IMR-90 (cell line): ENCODE measurements at regions not wholly inside any gene's neighbourhood (a gene's known extent, or its start where the extent isn't known, plus 50 kb on each side); places are given as distances from the start of the nearest gene placed in this dataset.

Source experiments
- ATAC-seq: fragments of 200-7000 bp; cut with Tn5 transposase; 2 replicates; pipeline ENCODE4 v1.9.1; 2020; ENCODE audit warnings: low read depth, mild to moderate bottlenecking, moderate library complexity
- BruUV-seq: library from RNA; stranded (reverse); fragments of 400-500 nt; replicated peaks from 2 replicates; lab custom pipeline; 2021; lab: Mats Ljungman, UMichigan
- CTCF ChIA-PET: fragments of 300-600 bp; formaldehyde crosslinking; extraction: SDS; loops from one replicate; lab custom pipeline; 2021; ENCODE audit warnings: antibody characterized with exemption; lab: Yijun Ruan, JAX
- POLR2A ChIA-PET: fragments of 300-600 bp; sonication (Branson Sonifier 250); formaldehyde crosslinking; loops from one replicate; lab custom pipeline; 2022; ENCODE audit warnings: antibody characterized with exemption; ENCODE audit not compliant: unreplicated experiment; lab: Charles Lee
- DNase-seq: peaks from one replicate; pipeline ENCODE4 v3.0.0; 2013
- H2AFZ ChIP-seq: replicated peaks from 2 replicates; pipeline ENCODE3; 2013; ENCODE audit warnings: low read length, mild to moderate bottlenecking; ENCODE audit not compliant: poor library complexity
- H2AK5ac ChIP-seq: 2 replicates; pipeline ENCODE4 v1.6.1; 2013; ENCODE audit warnings: low read depth, low read length, inconsistent platforms
- H2AK9ac ChIP-seq: replicated peaks from 2 replicates; pipeline ENCODE3; 2013; ENCODE audit warnings: mild to moderate bottlenecking, low read depth, low read length, moderate library complexity; ENCODE audit not compliant: poor library complexity
- H2BK120ac ChIP-seq: 2 replicates; pipeline ENCODE4 v1.6.1; 2013; ENCODE audit warnings: low read depth, low read length, inconsistent platforms
- H2BK15ac ChIP-seq: 3 replicates; pipeline ENCODE4 v1.6.1; 2013; ENCODE audit warnings: low read depth, low read length, inconsistent platforms
- H2BK20ac ChIP-seq: 2 replicates; pipeline ENCODE4 v1.6.1; 2013; ENCODE audit warnings: low read depth, mild to moderate bottlenecking, inconsistent platforms, low read length, moderate library complexity
- H2BK5ac ChIP-seq: 2 replicates; pipeline ENCODE4 v1.6.1; 2013; ENCODE audit warnings: mild to moderate bottlenecking, low read depth, low read length, inconsistent platforms; ENCODE audit not compliant: poor library complexity, severe bottlenecking
- H3K14ac ChIP-seq: replicated peaks from 2 replicates; pipeline ENCODE4 v1.6.1; 2013; ENCODE audit warnings: low read depth, low read length, inconsistent platforms
- H3K18ac ChIP-seq: 2 replicates; pipeline ENCODE4 v1.6.1; 2013; ENCODE audit warnings: low read depth, low read length, control low read depth
- H3K23ac ChIP-seq: 2 replicates; pipeline ENCODE4 v1.6.1; 2013; ENCODE audit warnings: low read depth, low read length, inconsistent platforms
- H3K27ac ChIP-seq: 2 replicates; pipeline ENCODE4 v1.5.1; 2013; ENCODE audit warnings: mild to moderate bottlenecking, control low read depth, low read length; ENCODE audit not compliant: insufficient read depth
- H3K27me3 ChIP-seq: 2 replicates; pipeline ENCODE4 v1.6.1; 2013; ENCODE audit warnings: low read length; ENCODE audit not compliant: control insufficient read depth, insufficient read depth
- H3K36me3 ChIP-seq: 2 replicates; pipeline ENCODE4 v1.6.1; 2013; ENCODE audit warnings: low read length, mixed read lengths; ENCODE audit not compliant: control insufficient read depth, insufficient read depth
- H3K4ac ChIP-seq: 2 replicates; pipeline ENCODE4 v1.6.1; 2013; ENCODE audit warnings: low read depth, low read length, inconsistent platforms
- H3K4me1 ChIP-seq: 2 replicates; pipeline ENCODE4 v1.6.1; 2013; ENCODE audit warnings: low read length, mixed read lengths; ENCODE audit not compliant: control insufficient read depth, insufficient read depth
- H3K4me2 ChIP-seq: 2 replicates; pipeline ENCODE4 v1.6.1; 2013; ENCODE audit warnings: low read depth, mild to moderate bottlenecking, control low read depth, low read length, moderate library complexity
- H3K4me3 ChIP-seq: 2 replicates; pipeline ENCODE4 v1.5.1; 2013; ENCODE audit warnings: low read depth, mild to moderate bottlenecking, control low read depth, low read length, moderate library complexity; ENCODE audit not compliant: insufficient read depth
- H3K56ac ChIP-seq: 2 replicates; pipeline ENCODE4 v1.6.1; 2013; ENCODE audit warnings: low read length, inconsistent platforms; ENCODE audit not compliant: insufficient read depth; ENCODE audit errors: extremely low read depth
- H3K79me1 ChIP-seq, 2 experiments: 2 replicates each; pipeline ENCODE4 v1.6.1; 2013; ENCODE audit warnings: low read length in 2 of 2, inconsistent platforms in 1 of 2, low read depth in 1 of 2
- H3K9ac ChIP-seq: 2 replicates; pipeline ENCODE4 v1.6.1; 2013; ENCODE audit warnings: low read depth, low read length, control low read depth
- H3K9me1 ChIP-seq: 2 replicates; pipeline ENCODE4 v1.6.1; 2013; ENCODE audit warnings: low read length, inconsistent platforms; ENCODE audit not compliant: insufficient read depth
- H3K9me3 ChIP-seq: 2 replicates; pipeline ENCODE4 v1.6.1; 2013; ENCODE audit warnings: low read length; ENCODE audit not compliant: control insufficient read depth, insufficient read depth
- H4K20me1 ChIP-seq: 2 replicates; pipeline ENCODE4 v1.6.1; 2013; ENCODE audit warnings: low read length, inconsistent platforms; ENCODE audit not compliant: insufficient read depth
- H4K5ac ChIP-seq: 2 replicates; pipeline ENCODE4 v1.6.1; 2013; ENCODE audit warnings: mild to moderate bottlenecking, low read depth, low read length, control low read depth
- H4K8ac ChIP-seq, 2 experiments: 2 replicates each; pipeline ENCODE4 v1.6.1; 2013; ENCODE audit warnings: low read depth in 2 of 2, low read length in 2 of 2, control low read depth in 1 of 2, inconsistent platforms in 1 of 2
- H4K91ac ChIP-seq: 2 replicates; pipeline ENCODE4 v1.6.1; 2013; ENCODE audit warnings: low read depth, low read length, inconsistent platforms; ENCODE audit not compliant: insufficient read depth
- BHLHE40 ChIP-seq: fragments of 150-350 bp; IDR thresholded peaks from 2 replicates; pipeline ENCODE4 v1.6.1; 2016; ENCODE audit warnings: mild to moderate bottlenecking, low read depth, low read length
- CEBPB ChIP-seq: IDR thresholded peaks from 2 replicates; pipeline ENCODE4 v1.6.1; 2012; ENCODE audit warnings: low read depth, low read length, improper control_type of control experiment
- CHD1 ChIP-seq: IDR thresholded peaks from 2 replicates; pipeline ENCODE4 v1.6.1; 2012; ENCODE audit warnings: low read depth, low read length, improper control_type of control experiment
- CTCF ChIP-seq: conservative IDR thresholded peaks from 2 replicates; pipeline ENCODE4 v1.5.1; 2012; ENCODE audit warnings: mild to moderate bottlenecking, low read depth, low read length, improper control_type of control experiment
- ELK1 ChIP-seq: fragments of 150-350 bp; IDR thresholded peaks from 2 replicates; pipeline ENCODE4 v1.6.1; 2016; ENCODE audit warnings: low read depth, mild to moderate bottlenecking, low read length, moderate library complexity, borderline replicate concordance
- FOS ChIP-seq: fragments of 150-350 bp; IDR thresholded peaks from 2 replicates; pipeline ENCODE4 v1.6.1; 2016; ENCODE audit warnings: low read depth, low read length
- MAFK ChIP-seq: IDR thresholded peaks from 2 replicates; pipeline ENCODE4 v1.6.1; 2012; ENCODE audit warnings: low read depth, low read length, improper control_type of control experiment
- MXI1 ChIP-seq: IDR thresholded peaks from 2 replicates; pipeline ENCODE4 v1.6.1; 2012; ENCODE audit warnings: low read depth, mild to moderate bottlenecking, low read length, moderate library complexity, borderline replicate concordance
- NFE2L2 ChIP-seq: fragments of 150-350 bp; IDR thresholded peaks from 2 replicates; pipeline ENCODE4 v1.6.1; 2016; ENCODE audit warnings: low read depth, mild to moderate bottlenecking, low read length
- POLR2A ChIP-seq: IDR thresholded peaks from 2 replicates; pipeline ENCODE4 v1.6.1; 2012; ENCODE audit warnings: mild to moderate bottlenecking, low read depth, low read length
- RAD21 ChIP-seq: IDR thresholded peaks from 2 replicates; pipeline ENCODE4 v1.6.1; 2012; ENCODE audit warnings: low read length, improper control_type of control experiment
- RCOR1 ChIP-seq: IDR thresholded peaks from 2 replicates; pipeline ENCODE4 v1.6.1; 2012; ENCODE audit warnings: mild to moderate bottlenecking, low read length, improper control_type of control experiment; ENCODE audit not compliant: insufficient replicate concordance
- RFX5 ChIP-seq: IDR thresholded peaks from 2 replicates; pipeline ENCODE4 v1.8.0; 2012; ENCODE audit warnings: low read depth, mild to moderate bottlenecking, low read length, moderate library complexity
- SMC3 ChIP-seq: fragments of 150-350 bp; IDR thresholded peaks from 2 replicates; pipeline ENCODE4 v1.6.1; 2016; ENCODE audit warnings: low read depth, mild to moderate bottlenecking, antibody characterized with exemption, low read length, moderate library complexity
- USF2 ChIP-seq: fragments of 150-350 bp; IDR thresholded peaks from 2 replicates; pipeline ENCODE4 v1.6.1; 2017; ENCODE audit warnings: mild to moderate bottlenecking, antibody characterized with exemption, low read length, low read depth
- WGBS, 2 experiments: methylation state at CpG; one replicate each; pipeline versions ENCODE4 v1.1.5 to v1.1.7; 2013; ENCODE audit warnings: missing lambda C conversion rate in 2 of 2; ENCODE audit not compliant: insufficient read length in 1 of 2; ENCODE audit errors: extremely low coverage in 2 of 2; 5-methylcytosine and 5-hydroxymethylcytosine counted together
- dilution Hi-C: fragments of 300-500 bp; cut with HindIII; formaldehyde crosslinking; loops from one replicate; pipeline ENCODE4 v1.14.3; 2018; ENCODE audit warnings: low sequenced_read_pairs; ENCODE audit not compliant: unreplicated experiment
- in situ Hi-C: fragments of 300-500 bp; cut with MboI; formaldehyde crosslinking; loops from 3 replicates; pipeline ENCODE4 v1.14.3; 2019; ENCODE audit warnings: low sequenced_read_pairs, inconsistent platforms, mixed read lengths
- intact Hi-C: fragments of 100-400 bp; cut with micrococcal nuclease; formaldehyde crosslinking; loops from 2 replicates; pipeline ENCODE4 v1.10.0; 2022

- 40% methylated on average over 1 of the region's 10 CpGs; no CpG with 5 or more reads in 1 of the 2 experiments for WGBS, 2 experiments
- no peak overlapping the region for H3K27ac ChIP-seq
- H3K4me3 ChIP-seq: no peak overlapping the region
- POLR2A ChIA-PET: interaction anchor here (0.6 kb wide), 1 partner anchor 103 kb away, joined by 6 read pairs; no protein-coding TSS in a partner anchor
- H3K9me1 ChIP-seq: no peaks in the 10 kb centered on the region
- ATAC-seq (no peak), DNase-seq (no peak)
- dilution Hi-C loops (no loop called here), in situ Hi-C loops (no loop called here), intact Hi-C loops (no loop called here)
- H2BK15ac ChIP-seq: no peak overlapping the region
- no peaks in the 10 kb centered on the region for H3K79me1 ChIP-seq
- H3K4ac ChIP-seq: no peak overlapping the region
- H3K4me1 ChIP-seq: no peaks in the 10 kb centered on the region
- no peak overlapping the region for H4K5ac ChIP-seq
- no peaks in the 10 kb centered on the region for H4K20me1 ChIP-seq
- no peaks in the 10 kb centered on the region for H3K36me3 ChIP-seq
- no peak overlapping the region for H4K91ac ChIP-seq
- CTCF ChIA-PET: interaction anchor here (1.8 kb wide), 1 partner anchor 147 kb away, joined by 4 read pairs; no protein-coding TSS in a partner anchor
- H3K18ac ChIP-seq: no peak overlapping the region
- no peak overlapping the region for H3K4me2 ChIP-seq
- H2AFZ ChIP-seq: no peak overlapping the region
- no peak overlapping the region for H3K23ac ChIP-seq
- H3K14ac ChIP-seq: no peak overlapping the region
- H2AK9ac ChIP-seq: no peak overlapping the region
- no peak for TF ChIP-seq SMC3
- TF ChIP-seq RAD21: no peak
- no peak for TF ChIP-seq CTCF
- TF ChIP-seq RFX5: no peak
- no peak for TF ChIP-seq RCOR1
- TF ChIP-seq ELK1: no peak
- no peak for TF ChIP-seq FOS
- TF ChIP-seq MAFK: no peak
- TF ChIP-seq USF2: no peak
- no peak for TF ChIP-seq CEBPB
- no peak for TF ChIP-seq CHD1
- TF ChIP-seq MXI1: no peak
- TF ChIP-seq BHLHE40: no peak
- no peak for TF ChIP-seq POLR2A
- TF ChIP-seq NFE2L2: no peak
- H2BK120ac ChIP-seq: no peak overlapping the region
- H3K9ac ChIP-seq: no peak overlapping the region
- H2BK5ac ChIP-seq: no peak overlapping the region
- no peaks in the 10 kb centered on the region; the same call in 1 of the 2 replicates for H3K27me3 ChIP-seq
- H3K9me3 ChIP-seq: no peaks in the 10 kb centered on the region; the same call in 1 of the 2 replicates
- H2BK20ac ChIP-seq: no peak overlapping the region
- H4K8ac ChIP-seq: no peak overlapping the region
- BruUV-seq: no TSS peak
- no peak overlapping the region for H3K56ac ChIP-seq
- H2AK5ac ChIP-seq: no peak overlapping the region
Observed at GRCh38 chr9:89750117-89750791, 145.4 kb downstream of the GADD45G start.
